GM20000 (cell line): ENCODE measurements at regions not wholly inside any gene's neighbourhood (a gene's known extent, or its start where the extent isn't known, plus 50 kb on each side); places are given as distances from the start of the nearest gene placed in this dataset.

Source experiments
- DNase-seq: peaks from one replicate; pipeline ENCODE4 v3.0.0; 2012; ENCODE audit warnings: low spot score
- TF ChIP-seq, protein P1 (sequence below): IDR thresholded peaks from 2 replicates; pipeline ENCODE4 v1.5.1; 2012; ENCODE audit warnings: mild to moderate bottlenecking, control low read depth; ENCODE audit errors: extremely low read depth, missing control alignments

DNA sequence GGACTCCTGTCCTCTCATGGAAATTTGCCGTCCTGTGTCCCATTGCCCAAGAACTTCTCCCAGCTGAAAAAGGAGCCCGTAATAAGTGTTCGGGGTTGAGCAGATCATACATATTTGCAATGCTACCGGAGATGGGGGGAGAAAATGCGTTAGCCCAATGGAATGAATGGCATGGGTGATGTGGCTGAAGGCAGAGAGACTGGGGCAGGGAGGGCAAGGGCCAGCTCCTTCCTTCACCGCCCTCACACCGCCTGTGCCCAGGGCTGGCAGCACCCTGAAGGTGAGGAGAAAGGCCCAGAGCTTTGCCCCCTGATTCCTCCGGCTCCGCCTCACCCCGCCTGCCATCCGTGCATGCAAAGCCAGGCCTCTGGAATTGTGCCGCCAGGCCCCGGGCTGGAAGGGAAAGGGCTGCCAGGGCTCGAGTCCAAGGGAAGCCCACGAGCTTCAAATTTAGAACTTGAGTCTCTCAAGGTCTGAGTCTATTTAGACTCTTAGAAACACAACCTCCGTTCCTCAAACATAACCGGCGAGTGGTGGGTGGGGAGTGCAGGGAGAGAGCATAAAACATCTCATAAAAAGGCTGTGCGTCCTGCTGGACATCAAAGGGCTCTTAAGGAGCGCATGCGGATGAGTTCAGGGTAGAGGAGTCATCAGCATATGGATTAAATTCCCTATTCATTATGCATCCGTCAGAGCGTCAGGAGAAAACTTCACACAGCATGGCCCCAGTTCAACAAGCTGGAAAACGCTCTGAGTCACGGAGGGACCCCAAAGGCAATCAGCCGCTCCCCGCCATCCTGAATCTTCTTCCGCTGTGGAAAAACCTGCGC, 121.7 kb upstream of the GLI2 start:
- DNase-seq = no peak
- TF ChIP-seq, protein P1, sequence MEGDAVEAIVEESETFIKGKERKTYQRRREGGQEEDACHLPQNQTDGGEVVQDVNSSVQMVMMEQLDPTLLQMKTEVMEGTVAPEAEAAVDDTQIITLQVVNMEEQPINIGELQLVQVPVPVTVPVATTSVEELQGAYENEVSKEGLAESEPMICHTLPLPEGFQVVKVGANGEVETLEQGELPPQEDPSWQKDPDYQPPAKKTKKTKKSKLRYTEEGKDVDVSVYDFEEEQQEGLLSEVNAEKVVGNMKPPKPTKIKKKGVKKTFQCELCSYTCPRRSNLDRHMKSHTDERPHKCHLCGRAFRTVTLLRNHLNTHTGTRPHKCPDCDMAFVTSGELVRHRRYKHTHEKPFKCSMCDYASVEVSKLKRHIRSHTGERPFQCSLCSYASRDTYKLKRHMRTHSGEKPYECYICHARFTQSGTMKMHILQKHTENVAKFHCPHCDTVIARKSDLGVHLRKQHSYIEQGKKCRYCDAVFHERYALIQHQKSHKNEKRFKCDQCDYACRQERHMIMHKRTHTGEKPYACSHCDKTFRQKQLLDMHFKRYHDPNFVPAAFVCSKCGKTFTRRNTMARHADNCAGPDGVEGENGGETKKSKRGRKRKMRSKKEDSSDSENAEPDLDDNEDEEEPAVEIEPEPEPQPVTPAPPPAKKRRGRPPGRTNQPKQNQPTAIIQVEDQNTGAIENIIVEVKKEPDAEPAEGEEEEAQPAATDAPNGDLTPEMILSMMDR = no peak

DNA sequence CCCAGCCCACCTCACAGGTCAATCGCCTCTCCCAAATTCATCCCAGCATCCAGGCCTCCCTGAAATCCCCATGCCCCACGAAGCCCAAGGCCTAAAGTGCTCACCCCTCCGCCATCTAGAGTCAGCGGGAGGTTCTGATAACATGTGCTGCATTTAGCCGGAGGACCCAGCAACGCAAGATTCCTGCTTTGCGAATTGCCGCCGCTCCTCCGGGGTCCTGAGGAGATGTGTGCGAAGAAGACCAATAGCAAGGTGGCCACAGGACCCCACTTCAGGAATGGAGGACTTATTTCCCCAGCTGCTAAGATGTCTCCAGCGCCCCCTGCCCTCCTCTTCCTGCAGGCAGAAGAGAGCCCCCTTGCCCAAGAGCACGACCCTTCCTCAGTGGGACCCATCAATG, 120.8 kb upstream of the GLI2 start:
- TF ChIP-seq, protein P1 = no peak
- DNase-seq = no peak

DNA sequence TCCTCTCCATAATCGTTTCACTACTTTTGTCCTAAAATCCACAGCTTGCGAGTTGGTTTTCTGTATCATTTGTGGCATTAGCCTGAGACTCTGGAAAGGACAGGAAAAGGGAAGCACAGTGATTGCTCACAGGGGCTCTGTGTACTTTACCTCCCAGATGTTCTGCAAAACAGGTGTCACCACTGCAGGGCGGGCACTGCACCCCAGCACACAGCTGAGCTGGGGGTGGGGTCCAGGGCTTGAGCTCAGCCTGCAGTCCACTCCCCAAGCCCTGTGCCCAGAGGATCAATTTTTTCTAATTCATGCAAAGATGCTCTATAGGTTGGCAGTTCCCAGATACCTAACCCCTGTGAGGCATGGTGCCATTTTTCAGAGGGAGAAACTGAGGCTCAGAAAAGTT, 119.4 kb upstream of the GLI2 start:
- TF ChIP-seq, protein P1 = no peak
- no peak for DNase-seq

DNA sequence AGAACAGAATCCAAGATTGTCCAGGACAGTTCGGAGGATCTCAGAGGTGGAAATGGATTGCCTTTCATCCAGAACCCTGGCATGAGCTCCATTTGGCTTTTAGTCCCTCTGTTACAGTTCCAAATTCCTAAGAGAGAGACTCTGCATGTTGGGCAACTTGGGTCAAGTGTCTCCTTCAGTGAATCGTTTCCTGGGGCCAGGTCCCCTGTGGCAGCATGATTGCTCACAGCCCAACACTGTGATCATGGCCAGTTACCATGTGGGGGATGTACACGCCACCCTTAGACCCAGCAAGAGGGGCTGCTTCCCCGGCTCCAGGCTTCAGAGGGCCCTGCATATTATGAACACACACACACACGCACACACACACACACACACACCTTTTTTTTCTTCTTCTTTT, 118.6 kb upstream of the GLI2 start:
- no peak for DNase-seq
- TF ChIP-seq, protein P1 = no peak

DNA sequence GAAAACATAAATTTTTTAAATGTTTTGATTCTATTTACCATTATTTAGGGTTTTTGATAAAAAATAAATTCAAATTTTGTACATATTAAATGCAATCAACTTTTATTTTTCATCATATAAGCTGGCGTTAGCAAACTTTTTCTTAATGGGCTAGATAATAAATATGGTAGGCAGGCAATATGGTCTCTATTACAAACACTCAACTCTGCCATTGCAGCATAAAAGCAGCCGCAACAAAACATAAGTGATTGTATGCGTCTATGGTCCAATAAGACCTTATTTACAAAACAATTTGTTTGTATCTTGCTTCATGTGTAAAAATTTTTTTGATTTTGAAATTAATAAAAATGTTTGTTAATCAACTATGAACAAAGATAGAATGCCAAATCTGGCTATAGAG, 116.8 kb upstream of the GLI2 start:
- TF ChIP-seq, protein P1 = no peak
- DNase-seq = no peak

DNA sequence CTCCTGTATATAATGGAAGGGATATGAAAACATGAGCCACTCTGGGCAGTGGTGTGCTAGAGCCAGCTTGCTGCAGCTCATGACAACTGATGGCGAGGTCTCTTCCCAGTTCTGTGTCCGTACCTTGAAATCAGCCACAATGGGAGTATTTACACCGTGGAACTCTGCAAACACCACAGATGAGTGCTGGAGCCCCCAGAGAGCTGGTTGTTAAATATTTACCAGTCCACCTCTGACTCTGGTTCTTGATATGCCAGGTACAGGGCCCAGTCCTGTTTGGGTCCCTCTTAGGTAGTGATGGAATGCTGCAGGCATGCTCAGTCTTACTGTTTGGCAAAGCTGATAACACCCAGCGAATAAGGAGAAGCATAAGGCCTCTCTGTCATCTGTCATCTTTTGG, 116.1 kb upstream of the GLI2 start:
- TF ChIP-seq, protein P1 = no peak
- DNase-seq = no peak

DNA sequence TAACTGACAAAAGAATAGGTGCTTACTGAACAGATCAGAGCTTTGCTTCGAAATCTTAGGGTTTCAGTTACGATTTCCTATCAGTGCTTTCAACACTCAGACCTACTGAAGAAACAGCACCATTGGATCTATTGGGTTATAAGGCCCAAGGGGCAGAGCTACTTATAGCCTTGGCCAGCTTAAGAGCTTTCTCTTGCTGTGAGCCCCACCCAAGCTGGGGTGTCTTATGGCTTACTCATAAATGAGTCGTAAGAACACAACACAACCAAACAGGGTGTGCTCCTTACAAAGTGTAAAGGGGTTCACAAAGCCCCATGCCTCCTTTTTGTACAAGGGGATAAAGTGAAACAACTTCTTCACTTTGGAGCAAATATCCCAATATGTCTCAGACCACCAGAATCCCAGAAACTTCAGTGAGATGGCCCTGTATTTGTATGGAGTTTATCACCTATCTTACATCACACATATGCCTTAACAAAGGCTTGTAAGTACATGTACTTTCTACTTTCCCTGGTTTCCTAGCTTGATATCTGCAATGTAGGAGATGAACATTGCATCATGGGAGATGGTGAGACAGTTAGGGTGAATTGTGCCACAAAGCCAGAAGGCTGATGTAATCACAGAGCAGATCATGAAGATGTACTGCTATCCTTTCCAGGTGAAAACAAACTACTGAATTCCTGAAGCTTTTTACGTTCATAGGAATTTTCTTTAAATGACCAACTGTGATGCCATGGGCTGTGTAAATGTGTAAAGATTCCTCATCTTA, 115.5 kb upstream of the GLI2 start:
- TF ChIP-seq, protein P1 = no peak
- DNase-seq = no peak
